IPS-NIHi7 (cell line): ENCODE measurements at regions not wholly inside any gene's neighbourhood (a gene's known extent, or its start where the extent isn't known, plus 50 kb on each side); places are given as distances from the start of the nearest gene placed in this dataset.

Experiments
- DNase-seq: peaks from one replicate; pipeline ENCODE4 v3.0.0; 2012; ENCODE audit warnings: mixed read lengths; ENCODE audit errors: extremely low spot score

DNA sequence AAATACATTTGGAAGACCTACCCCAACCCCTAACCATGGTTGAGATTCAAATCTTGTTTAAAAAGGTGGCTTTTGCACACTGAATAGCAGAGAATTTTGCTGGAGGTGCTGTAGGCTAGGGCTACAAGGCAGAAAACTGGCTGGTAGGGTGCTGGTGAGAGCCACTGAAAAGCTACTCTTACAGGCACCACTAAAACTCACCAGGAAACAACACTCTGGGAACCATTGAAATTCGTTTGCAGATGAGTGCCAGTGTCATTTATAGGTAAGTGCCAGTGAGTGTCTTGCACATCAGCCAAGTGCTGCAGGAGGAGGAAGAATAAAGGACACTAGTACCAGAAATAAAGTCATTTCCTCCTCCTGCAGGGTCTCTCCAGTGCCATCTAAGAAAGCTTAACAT is 610.2 kb downstream of the ZNF385D start:
- no peak for DNase-seq

DNA sequence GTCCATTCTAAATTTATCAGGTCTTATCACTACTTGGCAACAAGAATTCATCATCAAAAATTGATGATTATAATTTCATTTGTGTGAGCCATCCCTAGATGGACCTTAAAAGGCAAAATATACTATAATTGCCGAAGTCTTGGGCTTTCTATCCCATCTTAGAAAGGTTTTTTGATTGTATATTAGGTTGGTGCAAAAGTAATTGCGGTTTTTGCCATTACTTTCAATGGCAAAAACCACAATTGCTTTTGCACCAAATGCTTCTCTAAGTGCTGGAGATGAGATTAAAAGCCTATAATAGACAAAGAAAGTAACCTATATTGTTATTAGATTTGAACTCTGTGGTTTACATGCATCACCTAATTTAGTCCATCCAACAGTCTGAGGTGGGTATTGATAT is 612.9 kb downstream of the ZNF385D start:
- DNase-seq, result no peak

DNA sequence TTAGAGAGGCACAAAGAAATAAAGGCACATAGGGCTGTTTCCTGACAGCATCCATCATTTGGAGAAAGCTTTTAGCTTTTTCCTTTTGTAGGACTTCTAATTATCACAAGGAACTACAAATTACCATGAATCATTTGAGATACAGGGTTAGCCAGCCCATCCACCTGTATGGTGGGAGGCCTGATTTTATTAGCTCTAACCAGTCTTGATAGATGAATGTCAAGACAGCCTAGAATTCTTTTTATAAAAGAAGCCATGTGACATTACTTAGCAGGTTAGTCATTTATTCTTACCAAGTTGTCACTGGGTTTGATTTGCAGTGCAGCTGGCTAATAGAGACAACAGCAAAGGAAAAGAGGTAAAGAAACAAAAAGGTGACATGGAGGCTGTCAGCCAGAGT is 618.1 kb downstream of the ZNF385D start:
- DNase-seq, result no peak

DNA sequence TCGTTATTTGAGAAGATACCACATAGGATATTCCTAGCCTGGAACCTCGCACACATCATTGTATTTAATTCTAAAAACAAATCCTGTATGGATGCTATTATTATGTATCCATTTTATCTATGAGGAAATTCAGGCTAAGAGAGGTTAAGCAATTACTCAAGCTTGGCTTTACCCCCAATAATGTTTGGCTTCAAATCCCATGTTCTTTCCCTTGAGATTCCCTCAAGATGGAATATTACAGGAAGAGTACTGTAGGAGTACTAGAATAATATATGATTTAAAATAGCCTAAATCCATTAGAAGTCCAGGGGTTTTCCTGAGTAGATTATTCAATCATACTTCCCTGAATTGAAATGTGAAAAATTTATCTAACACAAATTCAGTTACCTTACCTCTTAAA is 630.2 kb downstream of the ZNF385D start:
- no peak for DNase-seq

DNA sequence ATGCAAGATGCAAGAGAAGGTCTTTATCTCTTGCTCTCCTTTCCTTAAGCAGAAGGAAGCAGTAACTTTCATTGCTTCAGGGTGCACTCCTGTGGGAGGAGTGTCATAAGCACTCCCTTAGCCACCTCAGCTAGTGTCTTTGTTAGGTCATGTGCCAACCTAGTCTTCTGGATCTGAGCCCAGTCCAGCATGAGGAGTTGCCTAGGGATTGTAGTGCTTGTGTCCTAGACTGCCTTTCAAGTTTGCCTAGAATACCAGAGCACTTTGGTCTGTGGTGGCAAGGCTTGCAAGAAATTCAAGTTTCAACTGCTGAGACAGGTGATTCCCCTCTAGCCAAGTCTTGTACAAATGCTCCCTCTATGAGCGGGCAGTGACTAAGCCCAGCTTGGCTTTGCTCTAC is 633.6 kb downstream of the ZNF385D start:
- no peak for DNase-seq

DNA sequence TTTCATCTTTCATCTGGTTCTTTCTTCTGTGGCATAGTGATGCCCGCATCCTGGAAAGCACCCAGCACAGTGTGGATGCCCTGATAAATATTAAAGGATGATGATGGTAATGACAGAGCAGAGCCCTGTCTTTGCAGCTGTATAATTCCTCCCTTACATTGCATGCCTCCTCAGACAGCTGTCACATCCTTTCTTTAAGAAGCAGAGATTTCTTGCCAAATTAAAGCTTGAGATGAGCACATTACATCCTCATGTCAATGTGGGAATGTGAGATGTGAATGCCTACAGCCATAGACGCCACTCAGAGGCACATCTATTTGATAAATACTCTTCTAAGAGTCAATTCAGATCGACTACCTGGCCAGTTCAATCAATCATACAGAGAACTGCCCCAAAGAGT is 642.0 kb downstream of the ZNF385D start:
- no peak for DNase-seq

DNA sequence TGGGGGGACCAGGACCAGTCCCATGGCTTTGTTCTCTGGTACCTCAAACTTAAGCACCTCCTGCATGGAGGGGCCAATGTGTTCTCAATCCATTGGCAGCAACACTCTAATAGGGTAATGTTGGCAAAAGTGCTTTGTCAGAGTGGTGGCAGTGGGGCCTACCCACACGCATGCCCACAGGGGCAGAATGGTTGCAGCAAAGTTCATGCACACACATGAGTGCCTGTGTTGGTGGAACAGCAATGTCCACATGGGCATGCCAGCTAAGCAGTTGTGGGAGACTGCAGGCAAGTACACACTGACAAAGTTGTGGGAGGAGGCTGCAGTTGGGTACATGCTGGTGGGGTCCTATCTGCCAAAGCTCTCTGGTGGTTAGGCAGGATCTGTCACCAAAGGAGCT is 645.2 kb downstream of the ZNF385D start:
- no peak for DNase-seq

DNA sequence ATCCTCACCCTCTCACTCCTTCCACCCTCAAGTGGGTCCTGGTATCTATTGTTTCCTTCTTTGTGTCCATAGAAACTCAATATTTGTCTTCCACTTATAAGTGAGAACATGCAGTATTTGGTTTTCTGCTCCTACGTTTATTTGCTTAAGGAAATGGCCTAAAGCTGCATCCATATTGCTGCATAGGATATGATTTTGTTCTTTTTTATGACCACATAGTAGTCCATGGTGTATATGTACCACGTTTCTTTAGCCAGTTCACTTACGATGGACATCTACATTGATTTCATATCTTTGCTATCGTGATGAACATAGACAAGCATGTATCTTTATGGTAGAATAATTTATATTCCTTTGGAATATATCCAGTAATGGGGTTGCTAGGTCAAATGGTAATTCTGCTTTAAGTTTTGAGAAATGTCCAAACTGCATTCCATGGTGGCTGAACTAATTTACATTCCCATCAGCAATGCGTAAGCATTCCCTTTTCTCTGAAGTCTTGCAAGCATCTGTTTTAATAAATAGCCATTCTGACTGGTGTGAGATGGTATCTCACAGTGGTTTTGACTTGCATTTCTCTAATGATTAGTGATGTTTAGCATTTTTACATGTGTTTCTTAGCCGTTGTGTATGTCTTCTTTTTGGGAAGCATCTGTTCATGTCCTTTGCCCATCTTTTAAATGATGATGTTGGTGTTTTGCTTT is 650.2 kb downstream of the ZNF385D start:
- no peak for DNase-seq

DNA sequence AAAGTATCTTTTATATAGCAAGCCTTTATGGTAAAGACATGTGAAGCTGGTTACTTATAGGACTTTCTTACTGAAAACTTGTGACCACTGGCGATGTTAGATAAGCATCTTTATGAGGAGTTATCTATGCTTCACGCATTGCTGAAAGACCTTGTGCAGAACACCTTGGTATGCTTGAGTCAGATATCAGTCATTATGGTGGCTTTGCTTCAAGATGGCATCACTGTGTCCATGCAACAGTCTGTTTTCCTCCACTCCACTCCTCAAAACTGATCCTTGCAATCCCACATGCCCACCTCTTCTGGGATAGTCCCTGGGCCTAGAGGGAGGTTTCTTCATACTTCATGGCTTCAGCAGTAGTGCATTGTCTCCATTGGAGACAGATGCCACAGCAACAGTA is 656.3 kb downstream of the ZNF385D start:
- DNase-seq, result no peak

DNA sequence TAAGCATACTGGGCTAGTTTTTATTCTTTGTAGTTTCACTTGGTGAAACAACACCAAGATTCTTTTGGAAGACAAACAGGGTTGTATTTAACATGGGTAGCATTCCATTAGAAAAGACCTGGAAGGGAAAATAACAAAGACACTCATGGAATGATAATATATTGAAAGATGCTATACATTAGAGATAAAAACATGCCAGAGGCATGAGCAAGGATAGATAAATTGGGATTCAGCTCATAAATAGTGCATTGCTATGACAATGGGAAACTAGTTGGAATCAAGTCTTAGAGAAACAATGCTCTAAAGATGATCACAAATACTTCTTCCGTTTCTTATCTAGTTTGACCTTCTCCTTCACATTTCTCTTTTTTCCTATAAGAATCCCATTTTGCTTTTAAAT is 677.4 kb downstream of the ZNF385D start:
- DNase-seq, result no peak

DNA sequence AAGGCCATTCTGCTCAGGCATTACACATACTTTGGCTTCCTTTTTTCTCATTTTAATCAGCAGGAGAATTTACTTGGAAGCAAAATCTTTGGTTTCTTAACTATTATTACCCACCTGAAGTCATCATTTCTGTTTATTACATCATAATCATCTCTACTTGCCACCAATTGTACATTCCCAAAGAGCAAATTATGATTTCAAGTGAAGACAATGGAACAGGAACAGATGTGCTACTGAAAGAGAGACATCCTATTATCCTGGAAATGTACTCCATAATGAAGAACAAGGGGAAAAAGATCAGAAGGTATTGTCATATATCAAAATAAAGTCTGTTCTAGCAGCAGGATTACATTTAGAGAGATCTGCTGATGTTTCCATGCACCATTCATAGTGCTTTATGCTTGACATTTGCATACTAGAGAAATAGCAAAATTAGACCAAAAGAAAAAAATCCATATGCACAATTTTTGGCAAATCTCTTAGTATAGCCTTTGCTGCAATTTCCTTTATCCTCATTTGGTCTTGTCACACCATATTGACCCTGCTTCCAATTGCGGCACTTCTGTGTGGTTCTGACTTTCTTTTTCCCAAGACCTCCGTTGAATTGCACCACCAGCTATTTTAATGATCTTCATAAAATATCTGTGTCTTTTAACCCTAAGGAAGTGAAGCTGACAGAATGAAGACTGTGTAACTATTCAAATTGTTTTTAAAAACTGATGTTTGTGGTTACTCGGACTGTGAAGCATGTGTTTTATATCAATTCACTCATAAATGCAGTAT is 683.8 kb downstream of the ZNF385D start:
- no peak for DNase-seq

DNA sequence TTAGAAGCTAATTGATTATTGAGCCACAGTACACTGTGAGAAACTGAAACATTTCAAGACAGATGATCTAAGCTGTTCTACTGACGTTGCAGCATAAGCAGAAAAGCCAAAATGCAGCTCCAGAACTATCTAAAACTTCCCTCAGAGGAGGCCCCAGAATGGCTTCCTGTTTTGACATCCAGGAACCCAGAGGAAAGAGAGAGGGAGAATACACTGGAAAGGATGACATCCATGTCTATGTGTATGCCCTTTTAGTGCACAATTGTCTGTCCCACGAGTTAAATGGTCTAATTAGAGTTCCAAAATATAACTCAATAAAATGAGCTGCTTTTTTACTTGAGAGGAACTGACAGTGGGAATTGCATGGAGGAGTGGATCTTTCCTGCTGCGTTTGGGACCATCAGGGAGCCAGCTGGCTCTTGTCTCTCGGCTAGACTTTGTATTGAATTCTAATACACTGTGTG is 688.1 kb downstream of the ZNF385D start:
- no peak for DNase-seq

DNA sequence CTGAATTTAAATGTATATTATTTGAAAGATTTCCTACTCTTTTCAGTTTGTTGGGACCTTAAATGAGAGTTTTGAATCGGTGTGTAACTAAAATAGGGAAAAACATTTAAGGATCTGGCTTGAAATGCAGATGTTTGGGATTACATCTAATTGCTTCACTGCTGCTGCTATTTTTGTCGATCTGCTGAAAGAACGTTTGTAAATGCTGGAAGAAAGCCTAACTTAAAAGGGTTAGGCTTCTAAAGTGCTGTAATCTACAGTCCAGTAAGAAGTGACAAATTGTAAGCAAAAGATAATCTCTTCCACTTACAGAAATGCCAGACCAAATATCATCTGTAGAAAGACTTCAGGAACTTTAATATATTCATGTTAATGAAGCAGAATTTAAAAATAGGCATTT is 691.6 kb downstream of the ZNF385D start:
- DNase-seq, result no peak

DNA sequence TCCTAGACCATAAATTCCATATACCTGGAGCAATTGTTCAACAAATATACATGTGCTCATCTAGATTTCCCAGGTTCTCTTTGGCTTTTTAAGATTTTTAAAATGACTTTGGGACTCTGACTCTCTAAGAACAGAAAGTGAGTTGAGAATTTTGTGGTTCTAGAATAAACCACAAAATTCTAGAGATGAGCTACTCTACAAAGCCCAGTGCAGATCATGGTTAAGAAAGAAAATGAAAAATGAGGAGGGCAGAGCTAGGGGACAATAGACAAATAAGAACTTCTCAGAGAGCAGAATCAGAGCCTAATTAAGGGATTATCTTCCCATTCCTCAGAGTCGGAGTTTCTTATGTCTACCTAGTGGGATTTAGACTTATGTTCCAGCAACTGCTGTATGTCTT is 694.7 kb downstream of the ZNF385D start:
- DNase-seq, result no peak

DNA sequence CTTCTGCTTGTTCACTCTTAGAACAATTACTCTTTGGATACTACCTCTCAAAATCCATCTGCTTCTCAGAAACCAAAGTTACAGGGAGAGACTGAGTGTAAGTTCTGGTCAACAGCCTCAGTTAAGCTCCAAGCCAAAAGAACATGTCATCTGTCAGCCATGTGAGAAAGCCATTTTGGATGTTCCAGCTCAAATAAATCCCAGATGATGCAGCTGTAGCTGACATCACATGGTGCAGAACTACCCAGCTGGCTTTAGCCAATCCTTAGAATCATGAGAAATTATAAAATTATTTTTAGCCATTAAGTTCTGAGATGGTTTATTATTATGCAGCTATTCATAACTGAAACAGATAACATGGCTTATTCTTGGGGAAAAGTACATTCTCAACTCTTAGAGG is 696.0 kb downstream of the ZNF385D start:
- DNase-seq, result no peak

DNA sequence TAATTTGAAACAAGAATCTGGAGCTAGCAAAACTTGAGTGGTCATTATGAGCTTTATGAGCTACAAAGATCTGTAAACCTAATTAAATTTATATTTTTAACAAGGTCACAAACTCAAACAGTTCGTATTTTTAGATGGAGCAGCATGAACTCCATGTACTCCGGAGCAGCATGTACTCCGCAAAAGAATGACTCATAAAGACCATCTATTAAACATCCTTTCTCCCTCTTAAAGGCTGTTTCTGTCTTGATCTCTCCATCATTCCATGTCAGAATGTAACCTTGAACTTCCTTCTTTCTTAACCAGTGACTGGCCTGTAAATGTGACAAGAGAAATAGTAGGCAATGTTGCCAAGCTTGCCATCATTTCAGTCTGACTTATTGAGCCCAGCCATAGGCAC is 696.9 kb downstream of the ZNF385D start:
- no peak for DNase-seq

DNA sequence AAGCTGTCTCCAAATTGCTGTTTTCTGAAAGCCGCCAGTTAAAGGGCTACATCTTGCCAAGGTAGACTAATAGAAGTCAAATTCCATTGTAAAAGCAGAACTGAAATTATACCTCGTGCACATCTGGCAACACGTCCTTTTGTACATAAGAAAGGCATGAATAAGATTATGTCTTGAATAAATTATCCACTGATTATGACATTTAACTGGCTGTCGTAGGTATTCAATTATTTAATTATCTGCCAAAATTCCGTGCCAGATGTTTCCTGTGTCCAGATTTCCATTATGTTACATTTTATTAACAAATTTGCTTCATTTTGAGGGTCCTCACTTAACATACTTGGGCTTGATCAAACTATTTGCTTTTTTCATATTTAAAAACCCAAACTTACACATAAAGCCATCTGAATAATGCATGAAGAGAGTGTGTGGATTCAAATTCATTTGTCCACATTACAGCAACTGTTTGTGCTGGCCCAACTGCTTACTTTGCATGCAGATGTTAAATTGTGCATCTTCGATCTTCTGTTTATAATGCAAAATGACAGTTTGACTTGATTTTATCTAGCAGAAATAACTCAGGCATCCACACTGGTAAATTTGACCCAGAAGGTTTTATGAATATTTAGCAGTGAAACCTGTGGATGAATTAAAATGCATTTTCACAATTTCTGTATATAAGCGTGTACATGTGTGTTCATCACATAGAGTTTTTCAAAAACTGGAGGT is 701.5 kb downstream of the ZNF385D start:
- no peak for DNase-seq

DNA sequence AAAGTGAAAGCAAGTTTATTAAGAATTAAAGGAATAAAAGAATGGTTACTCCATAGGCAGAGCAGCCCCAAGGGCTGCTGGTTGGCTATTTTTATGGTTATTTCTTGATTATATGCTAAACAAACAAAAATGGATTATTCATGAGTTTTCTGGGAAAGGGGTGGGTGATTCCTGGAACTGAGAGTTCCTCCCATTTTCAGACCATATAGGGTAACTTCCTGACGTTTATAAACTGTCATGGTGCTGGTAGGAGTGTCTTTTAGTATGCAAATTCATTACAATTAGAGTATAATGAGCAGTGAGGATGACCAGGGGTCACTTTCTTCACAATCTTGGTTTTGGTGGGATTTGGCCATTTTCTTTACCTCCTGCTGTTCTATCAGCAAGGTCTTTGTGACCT is 707.9 kb downstream of the ZNF385D start:
- DNase-seq, result no peak

DNA sequence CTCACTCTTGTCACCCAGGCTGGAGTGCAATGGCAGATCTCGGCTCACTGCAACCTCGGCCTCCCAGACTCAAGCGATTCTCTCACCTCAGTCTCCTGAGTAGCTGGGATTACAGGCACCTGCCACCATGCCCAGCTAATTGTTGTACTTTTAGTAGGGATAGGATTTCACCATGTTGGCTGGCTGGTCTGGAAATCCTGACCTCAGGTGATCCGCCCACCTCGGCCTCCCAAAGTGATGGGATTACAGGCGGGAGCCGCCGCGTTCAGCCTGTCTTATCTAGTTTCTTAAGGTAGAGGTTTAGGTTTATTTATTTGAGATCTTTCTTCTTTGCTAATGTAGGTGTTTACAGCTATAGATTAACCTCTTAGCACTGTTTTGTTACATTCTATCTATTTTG is 708.8 kb downstream of the ZNF385D start:
- DNase-seq, result no peak

DNA sequence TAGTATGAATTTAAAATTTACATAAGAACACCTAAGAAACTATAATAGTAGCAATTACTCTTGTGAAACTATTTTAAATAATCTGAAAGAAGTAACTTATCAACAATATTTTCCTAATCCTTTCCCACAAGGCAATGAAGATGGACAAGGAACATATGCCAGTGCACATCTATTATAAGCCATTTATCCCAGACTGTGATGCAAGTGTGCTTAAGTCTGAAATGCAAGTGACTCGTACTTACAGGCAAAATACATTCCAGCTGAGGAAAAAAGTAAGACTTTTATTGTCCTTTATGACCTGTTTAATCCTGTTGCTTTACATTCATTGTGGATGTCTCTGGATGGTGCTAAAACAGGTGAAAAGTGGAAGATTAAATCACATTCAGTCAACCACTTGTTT is 709.4 kb downstream of the ZNF385D start:
- DNase-seq, result no peak

DNA sequence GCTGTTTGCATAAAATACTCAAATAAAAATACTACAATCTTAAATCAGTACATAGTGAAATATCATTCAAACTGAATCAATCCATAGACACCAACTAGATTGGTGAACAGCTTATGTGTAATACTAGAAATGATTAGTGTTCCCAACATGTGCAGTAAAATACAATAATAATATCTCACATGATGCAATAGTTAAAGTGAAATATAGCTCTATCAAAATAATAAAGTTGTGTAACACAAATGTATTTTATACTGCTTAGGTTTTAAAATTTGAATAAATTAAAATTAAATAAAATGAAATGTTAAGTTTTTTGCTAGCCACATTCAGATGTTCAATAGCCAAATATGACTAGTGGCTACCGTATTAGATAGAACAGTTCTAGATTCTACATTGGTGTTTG is 714.1 kb downstream of the ZNF385D start:
- no peak for DNase-seq

DNA sequence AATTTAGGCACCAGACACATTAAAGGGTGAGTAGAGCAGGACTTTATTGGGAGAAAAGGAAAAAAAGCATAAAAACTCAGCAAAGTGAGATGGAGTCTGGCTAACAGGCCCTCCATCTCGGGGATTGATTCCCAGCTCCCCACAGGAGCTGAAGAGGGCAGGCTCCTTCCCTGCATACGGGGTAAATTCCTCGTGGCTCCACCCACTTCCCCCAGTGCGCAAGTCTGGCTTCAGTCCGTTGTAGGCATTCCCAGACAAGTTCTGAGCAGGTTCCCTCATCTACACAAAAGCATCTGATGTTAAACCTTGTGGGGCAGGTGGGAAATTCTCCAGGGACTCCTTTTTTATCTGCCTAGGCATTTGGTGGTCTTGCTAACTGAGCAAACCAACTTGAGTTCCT is 722.6 kb downstream of the ZNF385D start:
- DNase-seq, result no peak

DNA sequence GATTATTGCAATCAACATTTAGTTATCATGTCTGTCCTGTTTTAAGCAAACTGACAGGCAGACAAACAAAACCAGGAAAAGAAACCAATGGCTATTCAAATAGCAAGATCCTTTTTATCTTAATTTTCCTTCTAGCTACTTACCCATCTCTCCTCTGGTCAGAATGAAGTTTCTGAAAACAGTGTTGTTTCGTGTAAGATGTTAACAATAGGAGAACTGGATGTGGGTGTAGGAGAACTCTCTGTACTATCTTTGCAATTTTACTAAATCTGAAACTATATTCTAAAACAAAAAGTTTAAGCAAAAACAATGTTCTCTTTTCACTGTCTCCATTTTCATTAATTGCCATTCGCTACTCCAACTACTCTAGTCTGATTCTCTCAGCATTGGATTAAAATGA is 726.4 kb downstream of the ZNF385D start:
- no peak for DNase-seq
